Cardiac fibroblast (primary cell): ENCODE measurements at regions not wholly inside any gene's neighbourhood (a gene's known extent, or its start where the extent isn't known, plus 50 kb on each side); places are given as distances from the start of the nearest gene placed in this dataset.

Source experiments
- DNase-seq, 2 donors: peaks; one replicate each; pipeline versions ENCODE4 v3.0.0 to v3.0.0-alpha.2; 2010; ENCODE audit warnings: low read depth in 2 of 2
- H3K4me3 ChIP-seq, 2 donors: replicated peaks in 1 of 2; 1 replicate in 1 of 2; 2 replicates in 1 of 2; pipeline ENCODE4 v1.5.1; 2011; ENCODE audit warnings: low read depth in 2 of 2, low read length in 2 of 2, mild to moderate bottlenecking in 2 of 2, moderate library complexity in 1 of 2
- TF ChIP-seq, protein P1 (sequence below): IDR thresholded peaks from one replicate; pipeline ENCODE4 v1.5.1; 2011; ENCODE audit warnings: low read depth, mild to moderate bottlenecking, low read length, inconsistent platforms

DNA sequence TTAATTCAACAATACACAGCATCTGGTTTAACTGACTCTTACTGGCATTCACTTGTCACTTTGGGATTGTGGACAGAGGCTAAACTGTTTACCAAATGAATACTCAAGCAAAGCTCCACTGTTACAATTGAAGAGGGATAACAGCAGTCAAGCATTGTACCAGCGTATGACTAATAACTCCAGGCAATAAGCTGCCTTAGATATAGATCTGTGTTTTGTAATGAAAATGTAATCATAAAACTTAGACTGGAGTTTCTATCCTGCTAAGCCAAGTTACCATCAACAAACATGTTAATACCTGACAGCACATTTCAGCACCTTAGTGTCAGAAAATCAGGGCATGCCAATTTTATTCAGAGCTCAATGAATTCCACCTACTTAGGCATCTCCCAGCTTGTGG lies 889.5 kb downstream of the EPHA4 start:
- H3K4me3 ChIP-seq: no peak overlapping the region
- no peak for DNase-seq

DNA sequence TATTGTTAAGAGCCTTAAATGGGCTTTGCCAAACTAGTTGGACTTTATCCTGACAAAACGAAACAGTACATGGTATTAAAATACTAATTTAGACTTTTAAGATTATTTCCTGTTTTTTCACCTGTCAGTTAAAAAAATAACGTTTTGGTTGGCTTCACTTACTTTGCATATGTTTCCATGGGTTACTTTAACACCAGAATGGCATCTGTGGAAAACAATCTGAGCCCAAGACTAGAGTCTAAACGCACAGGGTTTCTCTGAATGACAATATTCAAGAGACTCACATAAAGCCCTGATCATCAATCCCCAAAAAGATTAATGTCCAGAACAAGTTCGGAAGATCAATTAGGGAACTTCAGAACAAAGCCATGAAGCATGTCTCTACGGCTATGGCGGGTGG lies 888.0 kb downstream of the EPHA4 start:
- TF ChIP-seq, protein P1, sequence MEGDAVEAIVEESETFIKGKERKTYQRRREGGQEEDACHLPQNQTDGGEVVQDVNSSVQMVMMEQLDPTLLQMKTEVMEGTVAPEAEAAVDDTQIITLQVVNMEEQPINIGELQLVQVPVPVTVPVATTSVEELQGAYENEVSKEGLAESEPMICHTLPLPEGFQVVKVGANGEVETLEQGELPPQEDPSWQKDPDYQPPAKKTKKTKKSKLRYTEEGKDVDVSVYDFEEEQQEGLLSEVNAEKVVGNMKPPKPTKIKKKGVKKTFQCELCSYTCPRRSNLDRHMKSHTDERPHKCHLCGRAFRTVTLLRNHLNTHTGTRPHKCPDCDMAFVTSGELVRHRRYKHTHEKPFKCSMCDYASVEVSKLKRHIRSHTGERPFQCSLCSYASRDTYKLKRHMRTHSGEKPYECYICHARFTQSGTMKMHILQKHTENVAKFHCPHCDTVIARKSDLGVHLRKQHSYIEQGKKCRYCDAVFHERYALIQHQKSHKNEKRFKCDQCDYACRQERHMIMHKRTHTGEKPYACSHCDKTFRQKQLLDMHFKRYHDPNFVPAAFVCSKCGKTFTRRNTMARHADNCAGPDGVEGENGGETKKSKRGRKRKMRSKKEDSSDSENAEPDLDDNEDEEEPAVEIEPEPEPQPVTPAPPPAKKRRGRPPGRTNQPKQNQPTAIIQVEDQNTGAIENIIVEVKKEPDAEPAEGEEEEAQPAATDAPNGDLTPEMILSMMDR: no peak
- no peak for DNase-seq
- H3K4me3 ChIP-seq: no peak overlapping the region

More for the DNA sequence above, 889.5 kb downstream of the EPHA4 start:
- TF ChIP-seq, protein P1: no peak

DNA sequence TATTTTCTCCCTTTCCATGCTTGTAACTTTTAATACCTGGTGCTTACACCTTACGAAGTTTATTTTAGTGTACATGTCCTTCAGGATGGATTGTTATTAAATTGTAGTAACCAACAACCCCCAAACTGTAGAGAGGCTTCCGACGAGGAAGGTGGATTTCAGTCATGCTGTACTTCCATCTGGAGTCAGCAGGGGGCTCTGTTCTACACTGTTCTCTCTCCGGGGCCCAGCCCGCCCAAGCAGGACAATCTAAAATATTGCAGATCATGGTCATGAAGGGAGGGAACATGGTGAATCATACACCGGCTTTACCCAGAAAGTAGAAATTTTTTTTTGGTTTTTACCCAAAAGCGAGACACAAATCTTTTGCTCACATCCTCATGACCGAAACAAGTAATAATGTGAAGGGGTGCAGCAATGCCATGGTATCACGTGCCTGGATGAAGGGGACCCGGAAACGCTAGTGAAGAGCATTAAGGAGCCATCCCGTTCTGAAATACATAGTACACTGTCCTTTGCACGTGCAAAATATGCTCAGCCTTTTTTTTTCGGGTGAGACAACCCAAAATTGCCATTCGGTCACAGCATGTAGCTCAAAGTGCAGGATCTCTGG lies 884.8 kb downstream of the EPHA4 start:
- no peak overlapping the region for H3K4me3 ChIP-seq
- TF ChIP-seq, protein P1: peak; percentile 67
- DNase-seq: peak; percentile 58 to 68

DNA sequence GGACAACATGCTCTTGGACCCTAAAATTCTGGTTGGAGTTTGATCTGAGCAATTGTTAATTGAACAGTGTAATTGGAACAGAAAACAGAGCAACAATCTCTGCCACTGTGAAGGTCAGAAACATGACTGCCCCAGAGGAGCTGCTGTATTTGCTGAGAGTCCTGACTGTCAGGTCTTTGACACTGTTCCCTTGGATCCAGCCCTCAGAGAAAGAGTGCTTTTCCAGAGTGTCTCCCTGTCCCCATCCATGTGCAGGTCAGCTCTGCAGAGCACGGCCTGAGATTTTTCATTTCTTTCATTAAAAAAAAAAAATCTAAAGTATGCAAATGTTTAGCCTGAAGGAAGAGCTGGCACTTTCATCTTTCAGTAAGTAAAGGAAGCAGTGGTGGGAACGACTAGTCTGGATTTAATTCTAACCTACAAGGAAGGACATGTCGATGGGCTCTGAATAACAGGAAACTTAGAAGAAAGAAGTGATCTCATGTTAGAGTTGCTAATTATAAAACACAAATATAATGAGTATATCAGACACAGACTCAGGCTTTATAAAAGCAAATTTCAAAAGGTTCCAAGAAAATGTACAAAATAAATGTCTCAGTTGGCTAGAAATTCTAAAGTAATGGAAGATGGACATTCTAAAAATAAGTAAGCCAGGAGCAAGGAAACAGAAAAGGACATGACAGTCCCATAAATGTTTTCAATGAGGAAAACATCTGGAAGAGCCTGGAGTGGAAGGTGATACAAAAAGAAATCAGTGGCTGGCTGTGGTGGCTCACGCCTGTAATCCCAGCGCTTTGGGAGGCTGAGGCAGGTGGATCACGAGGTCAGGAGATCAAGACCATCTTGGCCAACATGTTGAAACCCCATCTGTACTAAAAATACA lies 876.5 kb downstream of the EPHA4 start:
- no peak for DNase-seq
- no peak overlapping the region for H3K4me3 ChIP-seq
- TF ChIP-seq, protein P1: no peak

GRCh38 chr2:220696280-220696669 lies 875.8 kb downstream of the EPHA4 start:
- TF ChIP-seq, protein P1: no peak
- no peak for DNase-seq
- no peak overlapping the region for H3K4me3 ChIP-seq

- DNase-seq: no peak
- H3K4me3 ChIP-seq: no peak overlapping the region
- TF ChIP-seq, protein P1: no peak
These were observed 875.1 kb downstream of the EPHA4 start for GRCh38 chr2:220697011-220697410.
